ENCODE measurements at regions not wholly inside any gene's neighbourhood (a gene's known extent, or its start where the extent isn't known, plus 50 kb on each side); places are given as distances from the start of the nearest gene placed in this dataset.

DNA sequence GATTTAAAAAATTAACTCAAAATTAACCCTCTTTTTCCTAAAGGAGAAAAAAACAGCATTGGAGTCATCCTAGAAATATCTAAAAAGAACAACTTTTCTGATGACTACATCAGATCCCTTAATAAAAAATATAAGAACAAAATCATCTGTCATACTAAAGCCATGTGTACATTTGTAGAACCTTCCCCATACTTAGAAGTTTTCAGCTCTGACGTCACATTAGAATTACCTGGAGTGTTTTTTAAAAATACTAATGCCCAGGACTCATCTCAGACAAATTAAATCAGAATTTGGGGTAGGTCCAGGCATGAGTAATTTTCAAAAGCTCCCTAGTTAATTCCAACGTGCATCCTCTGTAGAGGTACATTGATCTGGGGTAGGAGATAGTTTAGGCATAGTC is 598.0 kb downstream of the DSC3 start:
- TF ChIP-seq EP300 (IDR thresholded peaks at IDR 0.05; ENCODE audit: borderline replicate concordance in 1 of 2, low read depth in 2 of 2, low read length in 2 of 2): no peak
- TF ChIP-seq CEBPB (IDR thresholded peaks at IDR 0.05; ENCODE audit: low read depth, low read length): no peak
